ENCODE measurements at regions not wholly inside any gene's neighbourhood (a gene's known extent, or its start where the extent isn't known, plus 50 kb on each side); places are given as distances from the start of the nearest gene placed in this dataset.

DNA sequence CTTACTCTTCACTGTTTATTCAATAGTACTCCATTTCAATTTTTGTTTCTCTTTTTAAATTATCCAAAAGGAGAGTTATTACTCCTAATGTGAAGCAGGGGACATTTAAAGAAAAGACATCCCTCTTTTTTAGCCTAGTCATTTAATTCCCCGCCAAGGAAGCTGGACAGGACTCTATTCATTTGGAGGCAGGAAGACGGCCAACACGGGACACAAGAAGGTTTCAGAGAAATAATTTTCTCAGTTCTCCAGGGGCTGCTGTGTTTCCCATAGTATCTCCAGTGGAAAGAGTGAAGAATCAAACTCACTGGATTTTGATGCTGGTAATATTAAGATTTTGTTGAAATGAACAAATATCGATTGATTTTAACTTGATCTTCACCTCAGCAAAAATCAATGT lies 833.7 kb downstream of the ROBO2 start:
- TF ChIP-seq, protein P1, sequence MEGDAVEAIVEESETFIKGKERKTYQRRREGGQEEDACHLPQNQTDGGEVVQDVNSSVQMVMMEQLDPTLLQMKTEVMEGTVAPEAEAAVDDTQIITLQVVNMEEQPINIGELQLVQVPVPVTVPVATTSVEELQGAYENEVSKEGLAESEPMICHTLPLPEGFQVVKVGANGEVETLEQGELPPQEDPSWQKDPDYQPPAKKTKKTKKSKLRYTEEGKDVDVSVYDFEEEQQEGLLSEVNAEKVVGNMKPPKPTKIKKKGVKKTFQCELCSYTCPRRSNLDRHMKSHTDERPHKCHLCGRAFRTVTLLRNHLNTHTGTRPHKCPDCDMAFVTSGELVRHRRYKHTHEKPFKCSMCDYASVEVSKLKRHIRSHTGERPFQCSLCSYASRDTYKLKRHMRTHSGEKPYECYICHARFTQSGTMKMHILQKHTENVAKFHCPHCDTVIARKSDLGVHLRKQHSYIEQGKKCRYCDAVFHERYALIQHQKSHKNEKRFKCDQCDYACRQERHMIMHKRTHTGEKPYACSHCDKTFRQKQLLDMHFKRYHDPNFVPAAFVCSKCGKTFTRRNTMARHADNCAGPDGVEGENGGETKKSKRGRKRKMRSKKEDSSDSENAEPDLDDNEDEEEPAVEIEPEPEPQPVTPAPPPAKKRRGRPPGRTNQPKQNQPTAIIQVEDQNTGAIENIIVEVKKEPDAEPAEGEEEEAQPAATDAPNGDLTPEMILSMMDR (IDR thresholded peaks at IDR 0.05; ENCODE audit: extremely low read depth in 1 of 2, insufficient read depth in 1 of 2, low read depth in 1 of 2, low read length in 2 of 2): no peak
- TF ChIP-seq, protein P2, sequence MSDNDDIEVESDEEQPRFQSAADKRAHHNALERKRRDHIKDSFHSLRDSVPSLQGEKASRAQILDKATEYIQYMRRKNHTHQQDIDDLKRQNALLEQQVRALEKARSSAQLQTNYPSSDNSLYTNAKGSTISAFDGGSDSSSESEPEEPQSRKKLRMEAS (IDR thresholded peaks at IDR 0.05; ENCODE audit: insufficient read depth, insufficient read length): no peak
- TF ChIP-seq JUN (IDR thresholded peaks at IDR 0.05; ENCODE audit: borderline replicate concordance, insufficient read depth, insufficient read length, low read depth): no peak
- no peak for TF ChIP-seq POLR2AphosphoS5 (IDR thresholded peaks at IDR 0.05; ENCODE audit: insufficient read depth, low read depth, low read length)
- no peak for TF ChIP-seq MYC (IDR thresholded peaks at IDR 0.05; ENCODE audit: low read depth, low read length)
- TF ChIP-seq POLR2A (IDR thresholded peaks at IDR 0.05; ENCODE audit: low read depth, low read length): no peak

Measured in endothelial cell of umbilical vein (primary cell).